ENCODE measurements at regions not wholly inside any gene's neighbourhood (a gene's known extent, or its start where the extent isn't known, plus 50 kb on each side); places are given as distances from the start of the nearest gene placed in this dataset.

DNA sequence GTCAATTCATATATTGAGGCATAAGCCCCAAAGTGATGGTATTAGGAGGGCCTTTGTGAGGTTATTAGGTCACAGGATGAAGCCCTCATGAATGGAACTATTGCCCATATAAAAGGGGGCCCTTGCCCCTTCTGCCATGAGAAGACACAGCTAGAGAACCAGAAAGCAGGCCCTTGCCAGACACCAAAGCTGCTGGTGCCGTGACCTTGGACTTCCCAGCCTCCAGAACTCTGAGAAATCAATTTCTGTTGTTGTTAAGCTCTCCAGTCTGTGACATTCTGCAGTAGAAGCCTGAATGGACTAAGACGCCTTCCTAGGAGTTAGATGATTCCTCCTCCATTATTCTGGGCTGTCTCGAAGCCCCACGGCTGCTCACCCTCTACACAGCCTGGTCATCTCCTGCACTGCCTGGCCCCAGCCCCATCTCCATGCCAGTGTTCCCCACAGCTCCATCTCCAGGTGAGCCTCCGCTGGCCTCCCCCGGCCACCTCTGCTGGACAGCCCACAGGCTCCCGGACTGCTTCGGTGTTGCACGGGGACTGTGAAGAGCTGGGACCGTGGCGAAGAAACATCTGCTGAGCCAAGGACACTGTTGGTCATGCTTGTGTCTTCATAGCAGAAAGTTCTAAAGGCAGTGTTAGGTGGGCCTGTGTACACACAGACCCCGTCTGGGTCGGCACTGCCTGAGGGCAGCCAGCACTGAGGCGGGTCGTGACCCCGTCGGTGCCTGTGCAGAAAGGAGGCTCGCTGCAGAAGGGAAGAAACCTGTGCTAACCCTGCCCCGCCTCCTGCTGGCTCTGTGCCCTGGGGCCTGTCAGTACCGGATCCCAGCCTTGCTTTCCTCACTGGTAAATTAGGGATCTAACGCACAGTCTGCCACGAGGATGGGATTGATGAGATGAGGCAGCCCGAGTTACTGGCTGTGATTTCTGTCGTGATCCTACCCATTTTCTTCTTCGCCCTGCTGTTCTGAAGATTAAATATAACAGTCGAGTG lies 55.1 kb upstream of the CNOT6 start:
- Histone ChIP-seq H3K4me3 (ENCODE audit: low read depth, low read length) (no peak overlapping the region), H3K9ac (ENCODE audit: low read depth, low read length) (no peak overlapping the region), H3K27me3 (ENCODE audit: control insufficient read depth, insufficient read depth, low read length) (no peaks in the 10 kb centered on the region), H3K4me1 (ENCODE audit: control insufficient read depth, insufficient read depth, low read length) (peaks cover 3% of the 10 kb centered on the region), H3K9me3 (ENCODE audit: control insufficient read depth, insufficient read depth, low read length) (no peaks in the 10 kb centered on the region), H3K36me3 (ENCODE audit: control insufficient read depth, insufficient read depth, low read length) (no peaks in the 10 kb centered on the region)

DNA sequence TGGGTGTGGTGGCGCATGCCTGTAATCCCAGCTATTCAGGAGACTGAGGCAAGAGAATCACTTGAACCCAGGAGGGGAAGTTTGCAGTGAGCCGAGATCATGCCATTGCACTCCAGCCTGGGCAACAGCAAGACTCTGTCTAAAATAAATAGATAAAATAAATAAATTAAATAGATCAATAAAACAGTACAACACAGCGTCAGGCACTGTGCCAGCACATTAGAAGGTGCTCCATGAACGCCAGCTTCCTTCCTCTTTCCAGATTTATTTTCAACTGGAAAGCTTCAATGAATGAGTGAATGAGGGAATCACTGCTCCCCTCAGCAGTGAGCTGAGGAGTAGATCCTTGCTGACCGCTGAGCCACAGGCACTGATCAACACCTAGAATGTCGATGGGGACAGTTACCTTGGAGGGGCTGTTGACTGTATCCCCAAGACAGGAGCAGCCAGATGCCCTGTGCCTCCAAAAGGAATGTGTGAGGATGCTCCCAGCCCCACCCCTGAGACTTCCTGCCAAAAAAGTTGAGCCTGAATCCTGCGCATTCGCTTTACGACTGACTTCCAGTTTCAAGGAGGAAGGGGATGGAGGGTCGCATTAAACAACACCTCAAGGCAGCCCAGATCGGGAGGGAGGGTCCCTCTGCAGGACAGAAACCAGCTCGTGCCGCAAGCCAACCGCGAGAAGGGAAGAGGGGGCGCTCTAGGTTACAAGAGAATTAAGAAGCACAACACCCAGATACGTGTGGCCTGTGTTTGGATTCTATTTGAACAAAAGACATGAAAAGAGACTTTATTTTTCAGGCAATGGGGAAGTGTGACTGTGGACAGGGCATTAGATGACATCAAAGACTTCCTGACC lies 54.0 kb upstream of the CNOT6 start:
- Histone ChIP-seq H3K9ac (ENCODE audit: low read depth, low read length) (peak overlapping the region; percentile 54), H3K27me3 (ENCODE audit: control insufficient read depth, insufficient read depth, low read length) (no peaks in the 10 kb centered on the region), H3K4me3 (ENCODE audit: low read depth, low read length) (no peak overlapping the region), H3K36me3 (ENCODE audit: control insufficient read depth, insufficient read depth, low read length) (no peaks in the 10 kb centered on the region), H3K4me1 (ENCODE audit: control insufficient read depth, insufficient read depth, low read length) (peaks cover 3% of the 10 kb centered on the region), H3K9me3 (ENCODE audit: control insufficient read depth, insufficient read depth, low read length) (peaks cover 4% of the 10 kb centered on the region)

DNA sequence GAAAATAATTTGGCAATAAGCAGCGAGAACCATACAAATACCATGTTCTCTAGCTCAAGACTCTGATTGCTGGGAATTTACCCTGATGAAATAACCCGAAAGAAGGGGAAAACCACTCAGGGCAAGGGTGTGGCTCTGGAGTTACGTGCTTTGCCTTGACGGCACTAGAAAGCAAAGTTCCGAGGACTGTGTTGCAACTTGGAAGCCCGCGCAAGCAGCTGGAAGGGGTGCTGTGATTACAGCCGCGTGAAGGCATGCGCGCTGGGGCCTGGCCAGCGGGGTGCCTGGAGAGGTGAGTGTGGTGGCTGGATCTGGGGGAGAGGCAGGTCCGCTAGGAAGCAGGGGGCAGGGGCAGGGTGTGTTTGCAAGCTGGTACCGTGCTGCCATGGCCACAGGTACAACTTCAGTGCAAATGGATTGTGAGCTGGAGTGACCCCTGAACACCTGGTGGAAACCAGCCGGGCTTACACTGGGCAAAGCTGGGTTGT lies 52.6 kb upstream of the CNOT6 start:
- Histone ChIP-seq H3K4me1 (ENCODE audit: control insufficient read depth, insufficient read depth, low read length) (peaks cover 3% of the 10 kb centered on the region), H3K9me3 (ENCODE audit: control insufficient read depth, insufficient read depth, low read length) (peaks cover 4% of the 10 kb centered on the region), H3K4me3 (ENCODE audit: low read depth, low read length) (no peak overlapping the region), H3K9ac (ENCODE audit: low read depth, low read length) (no peak overlapping the region), H3K36me3 (ENCODE audit: control insufficient read depth, insufficient read depth, low read length) (no peaks in the 10 kb centered on the region), H3K27me3 (ENCODE audit: control insufficient read depth, insufficient read depth, low read length) (no peaks in the 10 kb centered on the region)

Measured in iPS-15b (cell line).